Panc1 (cell line): ENCODE measurements at regions not wholly inside any gene's neighbourhood (a gene's known extent, or its start where the extent isn't known, plus 50 kb on each side); places are given as distances from the start of the nearest gene placed in this dataset.
"Not testable (repeated sequence)": the region's sequence is repeated elsewhere in the genome, so short reads cannot be mapped to it uniquely, and the experiment has no call there.

Experiments
- ATAC-seq: fragments of 200-7000 bp; cut with Tn5 transposase; 2 replicates; pipeline ENCODE4 v1.9.1; 2020; ENCODE audit warnings: mild to moderate bottlenecking, moderate library complexity
- BruUV-seq: library from RNA; stranded (reverse); fragments of 400-500 nt; replicated peaks from 2 replicates; lab custom pipeline; 2021; lab: Mats Ljungman, UMichigan
- CTCF ChIA-PET: fragments of 300-600 bp; sonication (Branson Sonifier 250); formaldehyde crosslinking; loops from one replicate; lab custom pipeline; 2022; ENCODE audit warnings: antibody characterized with exemption; lab: Charles Lee
- POLR2A ChIA-PET: fragments of 300-600 bp; sonication (Branson Sonifier 250); formaldehyde crosslinking; loops from one replicate; lab custom pipeline; 2022; ENCODE audit warnings: antibody characterized with exemption; lab: Charles Lee
- DNase-seq: peaks from one replicate; pipeline ENCODE4 v3.0.0-alpha.2; 2010; ENCODE audit warnings: low read depth, low spot score
- H3K27ac ChIP-seq: 2 replicates; pipeline ENCODE4 v1.5.1; 2011; ENCODE audit warnings: mild to moderate bottlenecking, low read length, inconsistent platforms
- H3K27me3 ChIP-seq: fragments of 200-500 bp; sonication (Bioruptor generic); 2 replicates; pipeline ENCODE4 v1.6.0; 2014; ENCODE audit warnings: low read length, inconsistent platforms; ENCODE audit not compliant: control insufficient read depth, insufficient read depth
- H3K36me3 ChIP-seq: fragments of 200-500 bp; sonication (Bioruptor generic); 2 replicates; pipeline ENCODE4 v1.5.1; 2014; ENCODE audit warnings: inconsistent platforms, mild to moderate bottlenecking, low read length, moderate library complexity; ENCODE audit not compliant: control insufficient read depth, insufficient read depth
- H3K4me1 ChIP-seq: 2 replicates; pipeline ENCODE4 v1.5.1; 2011; ENCODE audit warnings: inconsistent platforms, mild to moderate bottlenecking, low read length, moderate library complexity; ENCODE audit not compliant: control insufficient read depth, insufficient read depth
- H3K4me3 ChIP-seq, 2 experiments: 2 replicates each; pipeline ENCODE4 v1.5.1; 2011 to 2012; ENCODE audit warnings: low read depth in 2 of 2, low read length in 2 of 2, mild to moderate bottlenecking in 2 of 2, inconsistent platforms in 1 of 2, moderate library complexity in 1 of 2
- H3K9me3 ChIP-seq: fragments of 200-500 bp; sonication (Bioruptor generic); 2 replicates; pipeline ENCODE4 v1.5.1; 2014; ENCODE audit warnings: low read depth, mild to moderate bottlenecking, inconsistent platforms, low read length, moderate library complexity; ENCODE audit not compliant: control insufficient read depth, insufficient read depth
- CTCF ChIP-seq: fragments of 450-650 bp; IDR thresholded peaks from 2 replicates; pipeline ENCODE4 v1.5.1; 2017; ENCODE audit warnings: mild to moderate bottlenecking
- POLR2AphosphoS5 ChIP-seq: IDR thresholded peaks from 2 replicates; pipeline ENCODE4 v1.6.1; 2012; ENCODE audit warnings: mild to moderate bottlenecking, low read depth, low read length, moderate library complexity
- SIN3A ChIP-seq: IDR thresholded peaks from 2 replicates; pipeline ENCODE4 v1.6.1; 2012; ENCODE audit warnings: low read depth, mild to moderate bottlenecking, low read length, moderate library complexity, borderline replicate concordance; ENCODE audit not compliant: insufficient read depth
- TCF7L2 ChIP-seq: IDR thresholded peaks from 2 replicates; pipeline ENCODE4 v1.6.1; 2011; ENCODE audit warnings: mild to moderate bottlenecking, low read depth, low read length, inconsistent platforms
- in situ Hi-C: cut with HindIII; loops from 2 replicates; pipeline ENCODE4 v1.10.0; 2016; ENCODE audit warnings: low sequenced_read_pairs, low pct_unique_long_range_greater_than_20kb
- intact Hi-C: fragments of 100-400 bp; cut with micrococcal nuclease; formaldehyde crosslinking; loops from one replicate; pipeline ENCODE4 v1.10.0; 2022; ENCODE audit not compliant: unreplicated experiment
- TF ChIP-seq, protein P1 (sequence below), 2 experiments: IDR thresholded peaks; 2 replicates each; pipeline ENCODE4 v1.6.1; 2011 to 2012; ENCODE audit warnings: low read depth in 2 of 2, control low read depth in 1 of 2, low read length in 1 of 2, mild to moderate bottlenecking in 1 of 2, moderate library complexity in 1 of 2; ENCODE audit not compliant: insufficient read depth in 1 of 2

DNA sequence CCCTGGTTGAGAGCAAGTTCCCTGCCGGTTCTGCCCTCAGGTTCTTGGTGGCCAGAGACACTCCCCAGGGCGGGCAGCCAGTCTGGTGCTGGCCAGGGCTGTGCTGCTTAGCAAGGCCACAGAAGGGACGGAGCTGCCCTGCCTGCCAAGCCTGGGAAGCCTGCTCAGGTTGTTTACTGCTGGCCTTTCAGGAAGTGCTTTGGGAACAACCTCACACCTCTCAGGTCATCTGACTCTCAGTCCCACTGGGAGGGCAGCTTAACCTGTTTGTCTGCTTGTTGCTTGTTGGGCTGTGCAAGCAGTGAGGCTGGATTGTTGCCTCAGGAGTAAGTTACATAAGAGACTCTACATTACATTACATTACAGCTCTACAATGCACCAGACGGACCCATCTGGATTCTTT, 75.8 kb upstream of the AFDN start:
- no peaks in the 10 kb centered on the region for H3K9me3 ChIP-seq
- intact Hi-C loops (no loop called here), in situ Hi-C loops (no loop called here)
- no peaks in the 10 kb centered on the region; the same call in 1 of the 2 replicates for H3K4me1 ChIP-seq
- TF ChIP-seq CTCF, result no peak
- TF ChIP-seq TCF7L2, result no peak
- TF ChIP-seq SIN3A, result no peak
- no peak for TF ChIP-seq POLR2AphosphoS5
- TF ChIP-seq, protein P1, sequence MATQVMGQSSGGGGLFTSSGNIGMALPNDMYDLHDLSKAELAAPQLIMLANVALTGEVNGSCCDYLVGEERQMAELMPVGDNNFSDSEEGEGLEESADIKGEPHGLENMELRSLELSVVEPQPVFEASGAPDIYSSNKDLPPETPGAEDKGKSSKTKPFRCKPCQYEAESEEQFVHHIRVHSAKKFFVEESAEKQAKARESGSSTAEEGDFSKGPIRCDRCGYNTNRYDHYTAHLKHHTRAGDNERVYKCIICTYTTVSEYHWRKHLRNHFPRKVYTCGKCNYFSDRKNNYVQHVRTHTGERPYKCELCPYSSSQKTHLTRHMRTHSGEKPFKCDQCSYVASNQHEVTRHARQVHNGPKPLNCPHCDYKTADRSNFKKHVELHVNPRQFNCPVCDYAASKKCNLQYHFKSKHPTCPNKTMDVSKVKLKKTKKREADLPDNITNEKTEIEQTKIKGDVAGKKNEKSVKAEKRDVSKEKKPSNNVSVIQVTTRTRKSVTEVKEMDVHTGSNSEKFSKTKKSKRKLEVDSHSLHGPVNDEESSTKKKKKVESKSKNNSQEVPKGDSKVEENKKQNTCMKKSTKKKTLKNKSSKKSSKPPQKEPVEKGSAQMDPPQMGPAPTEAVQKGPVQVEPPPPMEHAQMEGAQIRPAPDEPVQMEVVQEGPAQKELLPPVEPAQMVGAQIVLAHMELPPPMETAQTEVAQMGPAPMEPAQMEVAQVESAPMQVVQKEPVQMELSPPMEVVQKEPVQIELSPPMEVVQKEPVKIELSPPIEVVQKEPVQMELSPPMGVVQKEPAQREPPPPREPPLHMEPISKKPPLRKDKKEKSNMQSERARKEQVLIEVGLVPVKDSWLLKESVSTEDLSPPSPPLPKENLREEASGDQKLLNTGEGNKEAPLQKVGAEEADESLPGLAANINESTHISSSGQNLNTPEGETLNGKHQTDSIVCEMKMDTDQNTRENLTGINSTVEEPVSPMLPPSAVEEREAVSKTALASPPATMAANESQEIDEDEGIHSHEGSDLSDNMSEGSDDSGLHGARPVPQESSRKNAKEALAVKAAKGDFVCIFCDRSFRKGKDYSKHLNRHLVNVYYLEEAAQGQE (IDR thresholded peaks at IDR 0.05; ENCODE audit: insufficient read depth in 1 of 2, low read depth in 2 of 2, low read length in 1 of 2), result no peak
- ATAC-seq, result no peak
- no peaks in the 10 kb centered on the region for H3K27me3 ChIP-seq
- DNase-seq, result no peak
- H3K4me3 ChIP-seq, result no peak overlapping the region
- H3K27ac ChIP-seq, result no peak overlapping the region
- no TSS peak for BruUV-seq
- H3K36me3 ChIP-seq, result no peaks in the 10 kb centered on the region
- CTCF ChIA-PET, result no interaction called here
- POLR2A ChIA-PET, result no interaction called here

- CTCF ChIA-PET, result no interaction called here
- intact Hi-C loops, result no loop called here
- ATAC-seq (no peak), DNase-seq (no peak)
- in situ Hi-C loops, result no loop called here
- Histone ChIP-seq H3K27ac (no peak overlapping the region), H3K27me3 (no peaks in the 10 kb centered on the region), H3K4me1 (no peaks in the 10 kb centered on the region; the same call in 1 of the 2 replicates), H3K4me3 (no peak overlapping the region), H3K36me3 (no peaks in the 10 kb centered on the region), H3K9me3 (no peaks in the 10 kb centered on the region)
- POLR2A ChIA-PET, result no interaction called here
- TF ChIP-seq SIN3A (no peak), POLR2AphosphoS5 (no peak), CTCF (no peak), TCF7L2 (no peak)
- TF ChIP-seq, protein P1 (IDR thresholded peaks at IDR 0.05; ENCODE audit: insufficient read depth in 1 of 2, low read depth in 2 of 2, low read length in 1 of 2), result no peak
- BruUV-seq, result no TSS peak
These were observed 75.1 kb upstream of the AFDN start for GRCh38 chr6:167751579-167752115.

GRCh38 chr6:167753281-167753680, 73.4 kb upstream of the AFDN start:
- POLR2A ChIA-PET, result interaction anchor here (0.6 kb wide), 1 partner anchor 185 kb away, joined by 6 read pairs; no protein-coding TSS in a partner anchor
- ATAC-seq, DNase-seq, H3K4me3 ChIP-seq, H3K9me3 ChIP-seq, H3K27ac ChIP-seq, in situ Hi-C loops, H3K4me1 ChIP-seq, H3K36me3 ChIP-seq, BruUV-seq, H3K27me3 ChIP-seq, intact Hi-C loops, CTCF ChIA-PET: not testable (repeated sequence)
